GM19463 (cell line): ENCODE measurements at regions not wholly inside any gene's neighbourhood (a gene's known extent, or its start where the extent isn't known, plus 50 kb on each side); places are given as distances from the start of the nearest gene placed in this dataset.
"Not testable (repeated sequence)": the region's sequence is repeated elsewhere in the genome, so short reads cannot be mapped to it uniquely, and the experiment has no call there.

Experiments used
- ATAC-seq: cut with Tn5 transposase; IDR thresholded peaks from one replicate; pipeline ENCODE4 v1.9.1; 2021; ENCODE audit warnings: mild to moderate bottlenecking, moderate library complexity; ENCODE audit not compliant: unreplicated experiment

- no peak for ATAC-seq
These were observed 153.9 kb upstream of the SCN7A start for GRCh38 chr2:166647935-166648334.

GRCh38 chr2:166643980-166644379 is 149.9 kb upstream of the SCN7A start:
- no peak for ATAC-seq

- not testable (repeated sequence) for ATAC-seq
These were observed 147.5 kb upstream of the SCN7A start for GRCh38 chr2:166641516-166641915.

GRCh38 chr2:166637051-166637450 is 143.0 kb upstream of the SCN7A start:
- ATAC-seq: no peak

GRCh38 chr2:166634706-166635105 is 140.7 kb upstream of the SCN7A start:
- ATAC-seq: no peak

- no peak for ATAC-seq
These were observed 138.6 kb upstream of the SCN7A start for GRCh38 chr2:166632616-166633015.

- no peak for ATAC-seq
These were observed 134.6 kb upstream of the SCN7A start for GRCh38 chr2:166628478-166629136.

- no peak for ATAC-seq
These were observed 133.8 kb upstream of the SCN7A start for GRCh38 chr2:166627893-166628292.

GRCh38 chr2:166625670-166626069 is 131.6 kb upstream of the SCN7A start:
- ATAC-seq: no peak

- ATAC-seq: no peak
These were observed 120.5 kb upstream of the SCN7A start for GRCh38 chr2:166614503-166614902.

- ATAC-seq: no peak
These were observed 120.0 kb upstream of the SCN7A start for GRCh38 chr2:166614029-166614428.

- no peak for ATAC-seq
These were observed 119.2 kb upstream of the SCN7A start for GRCh38 chr2:166613226-166613625.

- ATAC-seq: no peak
These were observed 118.2 kb upstream of the SCN7A start for GRCh38 chr2:166612214-166612613.

- no peak for ATAC-seq
These were observed 116.9 kb upstream of the SCN7A start for GRCh38 chr2:166610913-166611305.

GRCh38 chr2:166610180-166610912 is 116.3 kb upstream of the SCN7A start:
- no peak for ATAC-seq

- ATAC-seq: no peak
These were observed 115.3 kb upstream of the SCN7A start for GRCh38 chr2:166609183-166609959.

- no peak for ATAC-seq
These were observed 113.8 kb upstream of the SCN7A start for GRCh38 chr2:166607880-166608279.

- ATAC-seq: no peak
These were observed 99.4 kb upstream of the SCN7A start for GRCh38 chr2:166593403-166593802.

- ATAC-seq: no peak
These were observed 98.7 kb upstream of the SCN7A start for GRCh38 chr2:166592750-166593149.

- ATAC-seq: no peak
These were observed 97.2 kb upstream of the SCN7A start for GRCh38 chr2:166591226-166591625.

GRCh38 chr2:166573391-166573790 is 79.3 kb upstream of the SCN7A start:
- ATAC-seq: no peak

GRCh38 chr2:166572937-166573336 is 78.9 kb upstream of the SCN7A start:
- ATAC-seq: no peak
